ENCODE measurements at regions not wholly inside any gene's neighbourhood (a gene's known extent, or its start where the extent isn't known, plus 50 kb on each side); places are given as distances from the start of the nearest gene placed in this dataset.

DNA sequence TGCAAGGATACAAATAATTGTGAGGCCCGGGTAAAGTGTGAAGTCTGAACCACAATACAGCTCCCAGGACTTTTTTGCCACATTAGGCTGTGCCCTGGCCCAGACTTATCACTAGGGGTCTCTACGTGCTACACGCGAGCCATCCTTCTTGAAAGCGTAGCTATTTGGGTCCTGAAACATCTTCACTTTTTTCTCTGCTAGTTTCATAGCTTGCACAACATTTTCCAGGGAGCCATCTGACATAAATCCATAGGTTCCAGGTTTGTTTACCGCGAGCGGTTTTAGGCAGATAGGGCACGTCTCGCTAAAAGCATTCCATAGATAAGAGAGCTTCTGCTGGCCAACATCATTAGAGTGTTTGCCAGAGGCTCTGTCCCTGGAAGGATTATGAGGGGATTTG, 226.5 kb downstream of the RPS24 start:
- Histone ChIP-seq H3K9me3 (ENCODE audit: control insufficient read depth, low read length) (no peaks in the 10 kb centered on the region), H3K9ac (ENCODE audit: low read length) (no peak overlapping the region), H3K27me3 (replicated peaks; ENCODE audit: control insufficient read depth, insufficient read depth, low read length) (no peaks in the 10 kb centered on the region), H3K4me3 (ENCODE audit: low read length) (no peak overlapping the region), H3K36me3 (ENCODE audit: control insufficient read depth, insufficient read depth, low read length, severe bottlenecking) (no peaks in the 10 kb centered on the region), H3K4me1 (ENCODE audit: control insufficient read depth, insufficient read depth, low read length) (peaks cover 45% of the 10 kb centered on the region)
- DNase-seq (ENCODE audit: low read depth) = no peak

DNA sequence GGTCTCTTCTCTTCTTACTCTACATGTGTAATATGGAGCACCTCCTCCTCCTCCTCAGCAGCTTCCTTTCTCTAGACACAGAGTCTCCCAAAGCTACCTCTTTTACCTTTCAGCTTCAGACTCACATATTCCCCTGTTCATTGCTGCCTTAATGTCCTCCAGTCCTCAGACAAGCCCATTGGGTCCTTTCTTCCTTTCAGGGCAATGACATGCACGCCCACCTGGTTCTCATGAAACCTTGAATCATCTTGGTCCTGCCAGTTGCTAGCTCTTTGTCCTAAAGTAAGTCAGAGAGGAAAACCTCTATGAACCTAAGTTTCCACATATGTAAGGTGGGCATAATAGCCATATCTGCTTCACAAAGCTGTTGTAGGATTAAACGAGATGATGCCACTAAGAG, 227.0 kb downstream of the RPS24 start:
- DNase-seq (ENCODE audit: low read depth) = no peak
- no peaks in the 10 kb centered on the region for H3K36me3 ChIP-seq (ENCODE audit: control insufficient read depth, insufficient read depth, low read length, severe bottlenecking)
- H3K4me3 ChIP-seq (ENCODE audit: low read length) = no peak overlapping the region
- no peaks in the 10 kb centered on the region for H3K27me3 ChIP-seq (replicated peaks; ENCODE audit: control insufficient read depth, insufficient read depth, low read length)
- H3K9me3 ChIP-seq (ENCODE audit: control insufficient read depth, low read length) = no peaks in the 10 kb centered on the region
- H3K4me1 ChIP-seq (ENCODE audit: control insufficient read depth, insufficient read depth, low read length) = peaks cover 45% of the 10 kb centered on the region
- no peak overlapping the region for H3K9ac ChIP-seq (ENCODE audit: low read length)

DNA sequence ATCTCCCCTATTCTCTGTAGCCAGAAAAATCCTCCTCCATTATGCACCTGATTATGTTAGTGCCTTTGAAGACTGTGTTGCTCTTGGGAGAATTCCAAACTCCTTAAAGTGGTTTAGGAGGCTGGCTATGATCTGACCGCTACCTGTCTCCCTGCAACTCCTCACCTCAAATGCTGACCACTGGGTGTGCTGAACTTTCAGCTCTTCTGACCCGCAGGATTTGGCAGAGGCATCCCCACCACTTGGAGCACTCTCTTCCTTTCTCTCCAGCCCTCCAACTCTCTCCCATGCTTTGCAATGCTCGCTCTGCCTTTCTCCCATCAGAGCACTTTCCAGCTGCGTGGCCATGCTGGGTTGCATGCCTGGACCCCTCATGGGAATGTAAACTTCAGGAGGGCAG, 227.6 kb downstream of the RPS24 start:
- H3K36me3 ChIP-seq (ENCODE audit: control insufficient read depth, insufficient read depth, low read length, severe bottlenecking) = no peaks in the 10 kb centered on the region
- no peak overlapping the region for H3K4me3 ChIP-seq (ENCODE audit: low read length)
- no peaks in the 10 kb centered on the region for H3K27me3 ChIP-seq (replicated peaks; ENCODE audit: control insufficient read depth, insufficient read depth, low read length)
- no peak for DNase-seq (ENCODE audit: low read depth)
- H3K9ac ChIP-seq (ENCODE audit: low read length) = no peak overlapping the region
- H3K4me1 ChIP-seq (ENCODE audit: control insufficient read depth, insufficient read depth, low read length) = peaks cover 40% of the 10 kb centered on the region
- H3K9me3 ChIP-seq (ENCODE audit: control insufficient read depth, low read length) = no peaks in the 10 kb centered on the region

- Histone ChIP-seq H3K27me3 (replicated peaks; ENCODE audit: control insufficient read depth, insufficient read depth, low read length) (no peaks in the 10 kb centered on the region), H3K36me3 (ENCODE audit: control insufficient read depth, insufficient read depth, low read length, severe bottlenecking) (no peaks in the 10 kb centered on the region), H3K9me3 (ENCODE audit: control insufficient read depth, low read length) (no peaks in the 10 kb centered on the region), H3K9ac (ENCODE audit: low read length) (peak overlapping the region; percentile 60), H3K4me1 (ENCODE audit: control insufficient read depth, insufficient read depth, low read length) (peaks cover 40% of the 10 kb centered on the region), H3K4me3 (ENCODE audit: low read length) (no peak overlapping the region)
- DNase-seq (ENCODE audit: low read depth) = no peak
These were observed 229.2 kb downstream of the RPS24 start for GRCh38 chr10:78262860-78263259.

DNA sequence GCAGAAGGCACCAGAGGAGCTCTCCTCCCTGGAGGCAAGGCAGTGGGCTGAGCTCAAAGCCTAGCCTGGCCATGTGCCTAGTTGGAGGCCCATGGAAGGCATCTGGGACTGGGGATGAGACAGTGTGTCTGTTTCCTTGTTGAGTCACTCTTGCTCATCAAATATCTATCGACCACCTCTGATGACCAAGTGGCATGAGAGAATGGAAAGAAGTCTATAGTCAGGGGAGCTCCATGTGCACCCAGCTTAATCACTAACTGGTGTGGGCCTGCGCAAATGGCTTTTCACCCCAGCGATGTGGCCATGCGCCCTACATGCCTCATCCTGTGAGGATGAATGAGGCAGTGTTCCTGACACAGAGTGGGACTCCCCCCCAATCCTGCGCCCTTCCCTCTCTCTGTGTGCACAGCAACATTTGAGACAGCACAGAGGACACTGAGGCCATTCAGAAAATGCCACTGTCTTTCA, 229.9 kb downstream of the RPS24 start:
- DNase-seq (ENCODE audit: low read depth) = no peak
- peaks cover 41% of the 10 kb centered on the region for H3K4me1 ChIP-seq (ENCODE audit: control insufficient read depth, insufficient read depth, low read length)
- H3K9ac ChIP-seq (ENCODE audit: low read length) = peak overlapping the region; percentile 49
- no peaks in the 10 kb centered on the region for H3K27me3 ChIP-seq (replicated peaks; ENCODE audit: control insufficient read depth, insufficient read depth, low read length)
- no peak overlapping the region for H3K4me3 ChIP-seq (ENCODE audit: low read length)
- H3K36me3 ChIP-seq (ENCODE audit: control insufficient read depth, insufficient read depth, low read length, severe bottlenecking) = no peaks in the 10 kb centered on the region
- H3K9me3 ChIP-seq (ENCODE audit: control insufficient read depth, low read length) = no peaks in the 10 kb centered on the region

GRCh38 chr10:78264361-78264760, 230.7 kb downstream of the RPS24 start:
- DNase-seq (ENCODE audit: low read depth) = no peak
- Histone ChIP-seq H3K4me1 (ENCODE audit: control insufficient read depth, insufficient read depth, low read length) (peaks cover 41% of the 10 kb centered on the region), H3K9me3 (ENCODE audit: control insufficient read depth, low read length) (no peaks in the 10 kb centered on the region), H3K4me3 (ENCODE audit: low read length) (no peak overlapping the region), H3K27me3 (replicated peaks; ENCODE audit: control insufficient read depth, insufficient read depth, low read length) (no peaks in the 10 kb centered on the region), H3K9ac (ENCODE audit: low read length) (peak overlapping the region; percentile 49), H3K36me3 (ENCODE audit: control insufficient read depth, insufficient read depth, low read length, severe bottlenecking) (no peaks in the 10 kb centered on the region)

- Histone ChIP-seq H3K9me3 (ENCODE audit: control insufficient read depth, low read length) (no peaks in the 10 kb centered on the region), H3K4me1 (ENCODE audit: control insufficient read depth, insufficient read depth, low read length) (peaks cover 41% of the 10 kb centered on the region), H3K4me3 (ENCODE audit: low read length) (no peak overlapping the region), H3K9ac (ENCODE audit: low read length) (no peak overlapping the region), H3K27me3 (replicated peaks; ENCODE audit: control insufficient read depth, insufficient read depth, low read length) (no peaks in the 10 kb centered on the region), H3K36me3 (ENCODE audit: control insufficient read depth, insufficient read depth, low read length, severe bottlenecking) (peaks cover 6% of the 10 kb centered on the region)
- DNase-seq (ENCODE audit: low read depth) = no peak
These were observed 233.2 kb downstream of the RPS24 start for GRCh38 chr10:78266741-78267469.

- peaks cover 7% of the 10 kb centered on the region for H3K9me3 ChIP-seq (ENCODE audit: control insufficient read depth, low read length)
- H3K4me3 ChIP-seq (ENCODE audit: low read length) = no peak overlapping the region
- peak; percentile 39 for DNase-seq (ENCODE audit: low read depth)
- no peak overlapping the region for H3K9ac ChIP-seq (ENCODE audit: low read length)
- peaks cover 37% of the 10 kb centered on the region for H3K4me1 ChIP-seq (ENCODE audit: control insufficient read depth, insufficient read depth, low read length)
- H3K36me3 ChIP-seq (ENCODE audit: control insufficient read depth, insufficient read depth, low read length, severe bottlenecking) = peaks cover 6% of the 10 kb centered on the region
- no peaks in the 10 kb centered on the region for H3K27me3 ChIP-seq (replicated peaks; ENCODE audit: control insufficient read depth, insufficient read depth, low read length)
These were observed 233.9 kb downstream of the RPS24 start for GRCh38 chr10:78267598-78267997.

- Histone ChIP-seq H3K9me3 (ENCODE audit: control insufficient read depth, low read length) (peaks cover 8% of the 10 kb centered on the region), H3K4me3 (ENCODE audit: low read length) (no peak overlapping the region), H3K9ac (ENCODE audit: low read length) (no peak overlapping the region), H3K36me3 (ENCODE audit: control insufficient read depth, insufficient read depth, low read length, severe bottlenecking) (peaks cover 6% of the 10 kb centered on the region), H3K27me3 (replicated peaks; ENCODE audit: control insufficient read depth, insufficient read depth, low read length) (no peaks in the 10 kb centered on the region), H3K4me1 (ENCODE audit: control insufficient read depth, insufficient read depth, low read length) (peaks cover 22% of the 10 kb centered on the region)
- no peak for DNase-seq (ENCODE audit: low read depth)
These were observed 235.4 kb downstream of the RPS24 start for GRCh38 chr10:78269060-78269459.

- no peak overlapping the region for H3K9ac ChIP-seq (ENCODE audit: low read length)
- H3K27me3 ChIP-seq (replicated peaks; ENCODE audit: control insufficient read depth, insufficient read depth, low read length) = no peaks in the 10 kb centered on the region
- H3K36me3 ChIP-seq (ENCODE audit: control insufficient read depth, insufficient read depth, low read length, severe bottlenecking) = peaks cover 6% of the 10 kb centered on the region
- peaks cover 8% of the 10 kb centered on the region for H3K9me3 ChIP-seq (ENCODE audit: control insufficient read depth, low read length)
- no peak overlapping the region for H3K4me3 ChIP-seq (ENCODE audit: low read length)
- H3K4me1 ChIP-seq (ENCODE audit: control insufficient read depth, insufficient read depth, low read length) = peaks cover 6% of the 10 kb centered on the region
- no peak for DNase-seq (ENCODE audit: low read depth)
These were observed 238.7 kb downstream of the RPS24 start for GRCh38 chr10:78272329-78272728.

GRCh38 chr10:78274491-78274890, 240.8 kb downstream of the RPS24 start:
- no peak for DNase-seq (ENCODE audit: low read depth)
- H3K4me1 ChIP-seq (ENCODE audit: control insufficient read depth, insufficient read depth, low read length) = peaks cover 7% of the 10 kb centered on the region
- H3K36me3 ChIP-seq (ENCODE audit: control insufficient read depth, insufficient read depth, low read length, severe bottlenecking) = peaks cover 6% of the 10 kb centered on the region
- H3K9me3 ChIP-seq (ENCODE audit: control insufficient read depth, low read length) = peaks cover 8% of the 10 kb centered on the region
- no peak overlapping the region for H3K9ac ChIP-seq (ENCODE audit: low read length)
- no peak overlapping the region for H3K4me3 ChIP-seq (ENCODE audit: low read length)
- no peaks in the 10 kb centered on the region for H3K27me3 ChIP-seq (replicated peaks; ENCODE audit: control insufficient read depth, insufficient read depth, low read length)

DNA sequence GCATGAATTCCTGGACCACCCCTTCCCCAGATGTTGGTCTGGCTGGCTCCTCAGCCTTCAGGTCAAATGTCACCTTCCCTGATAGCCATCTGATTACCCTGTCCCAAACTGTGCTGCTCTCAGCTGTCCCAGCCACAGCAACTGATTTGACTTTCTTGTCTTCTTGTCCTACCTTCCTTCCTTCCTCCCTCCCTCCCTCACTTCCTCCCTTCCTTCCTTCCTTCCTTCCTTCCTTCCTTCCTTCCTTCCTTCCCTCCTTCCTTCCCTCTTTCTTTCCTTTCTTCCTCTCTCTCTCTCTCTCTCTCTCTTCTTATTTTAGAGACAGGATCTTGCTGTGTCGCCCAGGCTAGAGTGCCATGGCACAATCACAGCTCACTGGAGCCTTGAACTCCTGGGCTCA, 242.5 kb downstream of the RPS24 start:
- H3K4me3 ChIP-seq (ENCODE audit: low read length) = no peak overlapping the region
- peaks cover 7% of the 10 kb centered on the region for H3K4me1 ChIP-seq (ENCODE audit: control insufficient read depth, insufficient read depth, low read length)
- no peaks in the 10 kb centered on the region for H3K27me3 ChIP-seq (replicated peaks; ENCODE audit: control insufficient read depth, insufficient read depth, low read length)
- H3K9me3 ChIP-seq (ENCODE audit: control insufficient read depth, low read length) = peaks cover 8% of the 10 kb centered on the region
- H3K36me3 ChIP-seq (ENCODE audit: control insufficient read depth, insufficient read depth, low read length, severe bottlenecking) = peaks cover 2% of the 10 kb centered on the region
- H3K9ac ChIP-seq (ENCODE audit: low read length) = no peak overlapping the region
- no peak for DNase-seq (ENCODE audit: low read depth)
